Prostate gland (tissue), 2 donors: ENCODE measurements at regions not wholly inside any gene's neighbourhood (a gene's known extent, or its start where the extent isn't known, plus 50 kb on each side); places are given as distances from the start of the nearest gene placed in this dataset.

Experiments used
- DNase-seq: peaks from one replicate; pipeline ENCODE4 v3.0.0-alpha.2; 2019; ENCODE audit warnings: low spot score
- H3K27ac ChIP-seq, 2 donors: fragments of 200-600 bp; sonication (generic); 2 replicates each; pipeline ENCODE4 v1.5.1; 2017 to 2019
- H3K27me3 ChIP-seq: fragments of 200-600 bp; sonication (generic); replicated peaks from 2 replicates; pipeline ENCODE4 v1.5.1; 2019; ENCODE audit not compliant: insufficient read depth
- H3K36me3 ChIP-seq, 2 donors: fragments of 200-600 bp; sonication (generic); 1 replicate in 1 of 2; 2 replicates in 1 of 2; pipeline versions ENCODE4 v1.5.1 to v1.8.1; 2017 to 2019
- H3K4me1 ChIP-seq: fragments of 200-600 bp; sonication (generic); replicated peaks from 2 replicates; pipeline ENCODE4 v1.5.1; 2019
- H3K4me3 ChIP-seq, 2 donors: fragments of 200-600 bp; sonication (generic); 2 replicates each; pipeline ENCODE4 v1.5.1; 2017 to 2019
- H3K9me3 ChIP-seq: fragments of 200-600 bp; sonication (generic); 2 replicates; pipeline ENCODE4 v1.5.1; 2017
- CTCF ChIP-seq, 4 experiments: fragments of 200-600 bp in 2 of 4; fragments of 450-650 bp in 2 of 4; sonication (generic) in 2 of 4; IDR thresholded peaks; 1 replicate in 3 of 4; 2 replicates in 1 of 4; pipeline ENCODE4 v1.5.1; 2016 to 2019; ENCODE audit warnings: antibody characterized with exemption in 4 of 4, mild to moderate bottlenecking in 2 of 4, moderate library complexity in 2 of 4
- POLR2A ChIP-seq: fragments of 450-650 bp; IDR thresholded peaks from one replicate; pipeline ENCODE4 v1.6.1; 2016; ENCODE audit warnings: antibody characterized with exemption, mild to moderate bottlenecking
- POLR2AphosphoS5 ChIP-seq: sonication (generic); formaldehyde crosslinking; IDR thresholded peaks from one replicate; pipeline ENCODE4 v1.6.1; 2017; ENCODE audit warnings: antibody characterized with exemption
- WGBS: methylation state at CpG from one replicate; pipeline ENCODE4 v1.1.5; 2018; 5-methylcytosine and 5-hydroxymethylcytosine counted together
- intact Hi-C: fragments of 100-400 bp; cut with DNase I; formaldehyde crosslinking; loops from one replicate; pipeline ENCODE4 v1.14.2; 2022

- H3K36me3 ChIP-seq: no peaks in the 10 kb centered on the region
- H3K4me1 ChIP-seq: no peaks in the 10 kb centered on the region
- no peak for DNase-seq
- no peak overlapping the region for H3K4me3 ChIP-seq
- H3K27ac ChIP-seq: no peak overlapping the region
- TF ChIP-seq POLR2A (no peak), POLR2AphosphoS5 (no peak)
- no peaks in the 10 kb centered on the region for H3K27me3 ChIP-seq
- H3K9me3 ChIP-seq: no peaks in the 10 kb centered on the region
- WGBS: 52% methylated on average over 1 of the region's 1 CpG
- intact Hi-C loops: no loop called here
Measured at GRCh38 chr4:170724191-170724590, 634.4 kb upstream of the AADAT start.

GRCh38 chr4:170723171-170723570 lies 633.4 kb upstream of the AADAT start:
- no peak for DNase-seq
- intact Hi-C loops: no loop called here
- no peak for TF ChIP-seq POLR2A
- TF ChIP-seq CTCF (IDR thresholded peaks at IDR 0.05): no peak
- no peak for TF ChIP-seq POLR2AphosphoS5
- Histone ChIP-seq H3K4me1 (no peaks in the 10 kb centered on the region), H3K27me3 (no peaks in the 10 kb centered on the region), H3K27ac (no peak overlapping the region), H3K36me3 (no peaks in the 10 kb centered on the region), H3K4me3 (no peak overlapping the region), H3K9me3 (no peaks in the 10 kb centered on the region)
- 92% methylated on average over 2 of the region's 2 CpGs for WGBS

GRCh38 chr4:170721812-170722373 lies 632.1 kb upstream of the AADAT start:
- intact Hi-C loops: no loop called here
- WGBS: 81% methylated on average over 1 of the region's 1 CpG
- H3K27ac ChIP-seq: no peak overlapping the region
- H3K27me3 ChIP-seq: no peaks in the 10 kb centered on the region
- no peaks in the 10 kb centered on the region for H3K4me1 ChIP-seq
- DNase-seq: no peak
- H3K36me3 ChIP-seq: no peaks in the 10 kb centered on the region
- no peak overlapping the region for H3K4me3 ChIP-seq
- no peaks in the 10 kb centered on the region for H3K9me3 ChIP-seq
- TF ChIP-seq POLR2A: no peak
- no peak for TF ChIP-seq POLR2AphosphoS5
- no peak for TF ChIP-seq CTCF (IDR thresholded peaks at IDR 0.05)

- Histone ChIP-seq H3K9me3 (no peaks in the 10 kb centered on the region), H3K4me1 (no peaks in the 10 kb centered on the region), H3K4me3 (no peak overlapping the region), H3K27ac (no peak overlapping the region), H3K36me3 (no peaks in the 10 kb centered on the region), H3K27me3 (no peaks in the 10 kb centered on the region)
- TF ChIP-seq POLR2AphosphoS5 (no peak), CTCF (IDR thresholded peaks at IDR 0.05) (no peak), POLR2A (no peak)
- intact Hi-C loops: no loop called here
- DNase-seq: no peak
- 89% methylated on average over 1 of the region's 1 CpG for WGBS
Measured at GRCh38 chr4:170716868-170717267, 627.1 kb upstream of the AADAT start.

- Histone ChIP-seq H3K4me3 (no peak overlapping the region), H3K36me3 (no peaks in the 10 kb centered on the region), H3K27me3 (no peaks in the 10 kb centered on the region), H3K4me1 (no peaks in the 10 kb centered on the region), H3K27ac (no peak overlapping the region), H3K9me3 (no peaks in the 10 kb centered on the region)
- TF ChIP-seq CTCF (IDR thresholded peaks at IDR 0.05) (no peak), POLR2AphosphoS5 (no peak), POLR2A (no peak)
- WGBS: 71% methylated on average over 3 of the region's 3 CpGs
- intact Hi-C loops: no loop called here
- DNase-seq: no peak
Measured at GRCh38 chr4:170705907-170706306, 616.2 kb upstream of the AADAT start.
